DND-41 (cell line): ENCODE measurements at regions not wholly inside any gene's neighbourhood (a gene's known extent, or its start where the extent isn't known, plus 50 kb on each side); places are given as distances from the start of the nearest gene placed in this dataset.

Source experiments
- ATAC-seq: fragments of 200-7000 bp; cut with Tn5 transposase; 3 replicates; pipeline ENCODE4 v1.9.1; 2021; ENCODE audit warnings: low read depth; ENCODE audit not compliant: insufficient read depth
- DNase-seq: peaks from one replicate; pipeline ENCODE4 v3.0.0-alpha.2; 2020
- H2AFZ ChIP-seq: 2 replicates; pipeline ENCODE4 v1.6.0; 2012; ENCODE audit warnings: low read depth, low read length
- H3K27ac ChIP-seq: 2 replicates; pipeline ENCODE4 v1.5.1; 2012; ENCODE audit warnings: low read length, inconsistent platforms
- H3K27me3 ChIP-seq: fragments of 200-600 bp; sonication (generic); 2 replicates; pipeline ENCODE4 v1.6.0; 2012; ENCODE audit warnings: low read length, mild to moderate bottlenecking, inconsistent platforms; ENCODE audit not compliant: insufficient read depth, poor library complexity
- H3K36me3 ChIP-seq: 2 replicates; pipeline ENCODE4 v1.5.1; 2012; ENCODE audit warnings: low read length, inconsistent platforms; ENCODE audit not compliant: insufficient read depth
- H3K4me1 ChIP-seq: 2 replicates; pipeline ENCODE4 v1.5.1; 2012; ENCODE audit warnings: mild to moderate bottlenecking, low read length; ENCODE audit not compliant: insufficient read depth
- H3K4me2 ChIP-seq: 2 replicates; pipeline ENCODE4 v1.6.0; 2012; ENCODE audit warnings: mild to moderate bottlenecking, moderate library complexity, low read length, inconsistent platforms; ENCODE audit not compliant: insufficient read depth
- H3K4me3 ChIP-seq, 2 experiments: fragments of 200-600 bp in 1 of 2; shearing (Covaris generic) in 1 of 2; 2 replicates each; pipeline ENCODE4 v1.5.1; 2012 to 2016; ENCODE audit warnings: inconsistent platforms in 2 of 2, low read length in 2 of 2, mild to moderate bottlenecking in 2 of 2, low read depth in 1 of 2, moderate library complexity in 1 of 2
- H3K79me2 ChIP-seq: 2 replicates; pipeline ENCODE4 v1.6.0; 2012; ENCODE audit warnings: low read length, inconsistent platforms; ENCODE audit not compliant: insufficient read depth
- H3K9ac ChIP-seq: 2 replicates; pipeline ENCODE4 v1.6.0; 2012; ENCODE audit warnings: low read depth, mild to moderate bottlenecking, inconsistent platforms, low read length, moderate library complexity
- H3K9me3 ChIP-seq: 2 replicates; pipeline ENCODE4 v1.5.1; 2012; ENCODE audit warnings: low read length, moderate library complexity, mild to moderate bottlenecking, inconsistent platforms; ENCODE audit not compliant: insufficient read depth, severe bottlenecking
- H4K20me1 ChIP-seq: 2 replicates; pipeline ENCODE4 v1.6.0; 2012; ENCODE audit warnings: low read length; ENCODE audit not compliant: insufficient read depth
- EZH2 ChIP-seq: IDR thresholded peaks from 3 replicates; pipeline ENCODE4 v1.6.1; 2012; ENCODE audit warnings: borderline replicate concordance, low read depth, mild to moderate bottlenecking, moderate library complexity, low read length, inconsistent platforms; ENCODE audit not compliant: severe bottlenecking
- TF ChIP-seq, protein P1 (sequence below): IDR thresholded peaks from 2 replicates; pipeline ENCODE4 v1.5.1; 2012; ENCODE audit warnings: borderline replicate concordance, low read length, moderate library complexity, mild to moderate bottlenecking; ENCODE audit not compliant: poor library complexity, severe bottlenecking; ENCODE audit errors: extremely low read depth

DNA sequence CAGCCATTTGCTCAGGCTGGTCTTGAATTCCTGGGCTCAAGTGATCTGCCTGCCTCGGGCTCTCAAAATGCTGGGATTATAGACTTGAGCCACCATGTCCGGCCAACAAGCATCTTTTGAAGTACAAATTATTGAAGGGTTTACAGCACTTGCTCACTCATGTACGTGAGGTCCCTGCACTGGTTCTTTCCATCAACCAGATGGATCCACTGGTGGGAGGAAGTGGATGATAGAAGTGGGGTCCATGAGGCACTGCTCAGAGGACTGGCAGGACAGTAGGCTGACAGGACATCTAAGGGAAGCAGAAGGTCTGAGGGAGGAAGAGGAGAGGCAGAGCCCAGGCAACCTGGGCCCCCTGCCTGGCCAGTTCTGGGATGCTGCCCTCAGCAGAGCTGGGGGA lies 109.2 kb upstream of the NXT1 start:
- Histone ChIP-seq H2AFZ (no peak overlapping the region), H3K27me3 (no peaks in the 10 kb centered on the region), H4K20me1 (no peaks in the 10 kb centered on the region), H3K9ac (no peak overlapping the region), H3K4me3 (no peak overlapping the region), H3K79me2 (no peaks in the 10 kb centered on the region), H3K36me3 (no peaks in the 10 kb centered on the region), H3K27ac (no peak overlapping the region), H3K4me1 (peaks cover 4% of the 10 kb centered on the region; the same call in 1 of the 2 replicates), H3K4me2 (no peak overlapping the region), H3K9me3 (no peaks in the 10 kb centered on the region)
- ATAC-seq: no peak
- no peak for TF ChIP-seq EZH2
- TF ChIP-seq, protein P1, sequence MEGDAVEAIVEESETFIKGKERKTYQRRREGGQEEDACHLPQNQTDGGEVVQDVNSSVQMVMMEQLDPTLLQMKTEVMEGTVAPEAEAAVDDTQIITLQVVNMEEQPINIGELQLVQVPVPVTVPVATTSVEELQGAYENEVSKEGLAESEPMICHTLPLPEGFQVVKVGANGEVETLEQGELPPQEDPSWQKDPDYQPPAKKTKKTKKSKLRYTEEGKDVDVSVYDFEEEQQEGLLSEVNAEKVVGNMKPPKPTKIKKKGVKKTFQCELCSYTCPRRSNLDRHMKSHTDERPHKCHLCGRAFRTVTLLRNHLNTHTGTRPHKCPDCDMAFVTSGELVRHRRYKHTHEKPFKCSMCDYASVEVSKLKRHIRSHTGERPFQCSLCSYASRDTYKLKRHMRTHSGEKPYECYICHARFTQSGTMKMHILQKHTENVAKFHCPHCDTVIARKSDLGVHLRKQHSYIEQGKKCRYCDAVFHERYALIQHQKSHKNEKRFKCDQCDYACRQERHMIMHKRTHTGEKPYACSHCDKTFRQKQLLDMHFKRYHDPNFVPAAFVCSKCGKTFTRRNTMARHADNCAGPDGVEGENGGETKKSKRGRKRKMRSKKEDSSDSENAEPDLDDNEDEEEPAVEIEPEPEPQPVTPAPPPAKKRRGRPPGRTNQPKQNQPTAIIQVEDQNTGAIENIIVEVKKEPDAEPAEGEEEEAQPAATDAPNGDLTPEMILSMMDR: no peak
- no peak for DNase-seq

DNA sequence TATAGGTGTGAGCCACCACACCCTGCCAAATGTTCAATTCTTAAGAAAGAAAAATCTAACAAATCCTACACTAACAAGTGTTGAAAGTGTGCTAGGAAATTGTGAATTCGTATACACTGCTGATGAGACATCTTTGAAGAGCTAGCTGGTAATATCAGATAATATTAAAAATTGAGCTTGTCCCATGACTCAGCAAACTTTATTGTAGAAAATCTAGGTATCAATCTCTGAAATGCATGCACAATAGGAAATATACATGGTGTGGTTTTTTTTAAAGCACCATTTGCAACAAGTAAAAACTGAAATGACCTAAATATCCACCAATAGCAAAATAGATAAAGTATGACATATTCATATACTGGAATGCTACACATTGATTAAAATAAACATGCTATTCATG lies 110.1 kb upstream of the NXT1 start:
- Histone ChIP-seq H4K20me1 (no peaks in the 10 kb centered on the region), H3K27me3 (no peaks in the 10 kb centered on the region), H3K4me3 (no peak overlapping the region), H3K4me2 (no peak overlapping the region), H3K36me3 (no peaks in the 10 kb centered on the region), H3K4me1 (peaks cover 3% of the 10 kb centered on the region; the same call in 1 of the 2 replicates), H2AFZ (no peak overlapping the region), H3K9ac (no peak overlapping the region), H3K79me2 (no peaks in the 10 kb centered on the region), H3K27ac (no peak overlapping the region), H3K9me3 (peaks cover under 1% of the 10 kb centered on the region)
- DNase-seq: no peak
- ATAC-seq: no peak
- TF ChIP-seq, protein P1: no peak
- TF ChIP-seq EZH2: no peak

DNA sequence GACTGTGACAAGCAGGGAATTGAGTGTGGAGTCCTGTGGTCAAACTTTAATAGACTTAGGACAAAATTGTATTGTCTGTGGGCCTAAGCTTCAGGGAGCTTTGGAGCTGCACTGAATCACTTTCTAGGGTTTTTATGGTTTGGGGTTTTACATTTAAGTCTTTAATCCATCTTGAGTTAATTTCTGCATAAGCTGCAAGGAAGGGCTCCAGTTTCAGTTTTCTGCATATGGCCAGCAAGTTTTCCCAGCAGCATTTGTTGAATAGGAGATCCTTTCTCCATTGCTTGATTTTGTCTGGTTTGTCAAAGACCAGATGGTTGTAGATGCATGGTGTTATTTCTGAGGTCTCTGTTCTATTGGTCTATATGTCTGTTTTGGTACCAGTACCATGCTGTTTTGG lies 113.4 kb upstream of the NXT1 start:
- no peak for DNase-seq
- H4K20me1 ChIP-seq: no peaks in the 10 kb centered on the region
- no peak overlapping the region for H3K27ac ChIP-seq
- H3K79me2 ChIP-seq: no peaks in the 10 kb centered on the region
- H3K36me3 ChIP-seq: no peaks in the 10 kb centered on the region
- TF ChIP-seq EZH2: no peak
- TF ChIP-seq, protein P1: no peak
- no peak overlapping the region for H2AFZ ChIP-seq
- no peaks in the 10 kb centered on the region for H3K4me1 ChIP-seq
- peaks cover 6% of the 10 kb centered on the region for H3K9me3 ChIP-seq
- no peak for ATAC-seq
- no peak overlapping the region for H3K4me3 ChIP-seq
- H3K27me3 ChIP-seq: no peaks in the 10 kb centered on the region
- H3K4me2 ChIP-seq: no peak overlapping the region
- H3K9ac ChIP-seq: no peak overlapping the region
